ENCODE measurements at regions not wholly inside any gene's neighbourhood (a gene's known extent, or its start where the extent isn't known, plus 50 kb on each side); places are given as distances from the start of the nearest gene placed in this dataset.

- peaks cover 22% of the 10 kb centered on the region for H3K9me3 Mint-ChIP-seq
- no peaks in the 10 kb centered on the region for H3K4me1 Mint-ChIP-seq (ENCODE audit: low read depth)
- DNase-seq (ENCODE audit: low spot score) = no peak
- H3K27me3 Mint-ChIP-seq (ENCODE audit: low read depth) = no peaks in the 10 kb centered on the region
- no peak overlapping the region for H3K27ac Mint-ChIP-seq
- no peaks in the 10 kb centered on the region for H3K36me3 Mint-ChIP-seq (ENCODE audit: low read depth)
- intact Hi-C loops (cut with micrococcal nuclease) = no loop called here
- H3K4me3 Mint-ChIP-seq (ENCODE audit: low read depth) = no peak overlapping the region
These were observed 622.1 kb downstream of the METTL15 start for GRCh38 chr11:28730336-28730735.

- Mint-ChIP-seq H3K4me3 (ENCODE audit: low read depth) (no peak overlapping the region), H3K9me3 (peaks cover 19% of the 10 kb centered on the region), H3K27ac (no peak overlapping the region), H3K27me3 (ENCODE audit: low read depth) (no peaks in the 10 kb centered on the region), H3K36me3 (ENCODE audit: low read depth) (no peaks in the 10 kb centered on the region), H3K4me1 (ENCODE audit: low read depth) (no peaks in the 10 kb centered on the region)
- no peak for DNase-seq (ENCODE audit: low spot score)
- intact Hi-C loops (cut with micrococcal nuclease) = no loop called here
These were observed 621.2 kb downstream of the METTL15 start for GRCh38 chr11:28729339-28729738.

- no peaks in the 10 kb centered on the region for H3K4me1 Mint-ChIP-seq (ENCODE audit: low read depth)
- intact Hi-C loops (cut with micrococcal nuclease) = no loop called here
- DNase-seq (ENCODE audit: low spot score) = no peak
- no peak overlapping the region for H3K27ac Mint-ChIP-seq
- H3K27me3 Mint-ChIP-seq (ENCODE audit: low read depth) = no peaks in the 10 kb centered on the region
- H3K4me3 Mint-ChIP-seq (ENCODE audit: low read depth) = no peak overlapping the region
- no peaks in the 10 kb centered on the region for H3K36me3 Mint-ChIP-seq (ENCODE audit: low read depth)
- peaks cover 13% of the 10 kb centered on the region for H3K9me3 Mint-ChIP-seq
These were observed 620.5 kb downstream of the METTL15 start for GRCh38 chr11:28728666-28729065.

GRCh38 chr11:28727254-28727653 is 619.1 kb downstream of the METTL15 start:
- peaks cover 8% of the 10 kb centered on the region for H3K9me3 Mint-ChIP-seq
- no peak for DNase-seq (ENCODE audit: low spot score)
- H3K4me3 Mint-ChIP-seq (ENCODE audit: low read depth) = no peak overlapping the region
- intact Hi-C loops (cut with micrococcal nuclease) = no loop called here
- H3K27ac Mint-ChIP-seq = no peak overlapping the region
- no peaks in the 10 kb centered on the region for H3K27me3 Mint-ChIP-seq (ENCODE audit: low read depth)
- no peaks in the 10 kb centered on the region for H3K36me3 Mint-ChIP-seq (ENCODE audit: low read depth)
- no peaks in the 10 kb centered on the region for H3K4me1 Mint-ChIP-seq (ENCODE audit: low read depth)

GRCh38 chr11:28726432-28726831 is 618.2 kb downstream of the METTL15 start:
- no peak for DNase-seq (ENCODE audit: low spot score)
- H3K27me3 Mint-ChIP-seq (ENCODE audit: low read depth) = no peaks in the 10 kb centered on the region
- H3K4me1 Mint-ChIP-seq (ENCODE audit: low read depth) = no peaks in the 10 kb centered on the region
- intact Hi-C loops (cut with micrococcal nuclease) = no loop called here
- H3K9me3 Mint-ChIP-seq = peaks cover 7% of the 10 kb centered on the region
- H3K36me3 Mint-ChIP-seq (ENCODE audit: low read depth) = no peaks in the 10 kb centered on the region
- no peak overlapping the region for H3K27ac Mint-ChIP-seq
- no peak overlapping the region for H3K4me3 Mint-ChIP-seq (ENCODE audit: low read depth)

- Mint-ChIP-seq H3K27ac (no peak overlapping the region), H3K27me3 (ENCODE audit: low read depth) (no peaks in the 10 kb centered on the region), H3K4me1 (ENCODE audit: low read depth) (no peaks in the 10 kb centered on the region), H3K36me3 (ENCODE audit: low read depth) (no peaks in the 10 kb centered on the region), H3K9me3 (no peaks in the 10 kb centered on the region), H3K4me3 (ENCODE audit: low read depth) (no peak overlapping the region)
- intact Hi-C loops (cut with micrococcal nuclease) = no loop called here
- no peak for DNase-seq (ENCODE audit: low spot score)
These were observed 607.5 kb downstream of the METTL15 start for GRCh38 chr11:28715726-28716125.

GRCh38 chr11:28713850-28714249 is 605.7 kb downstream of the METTL15 start:
- H3K27ac Mint-ChIP-seq = no peak overlapping the region
- intact Hi-C loops (cut with micrococcal nuclease) = no loop called here
- H3K4me1 Mint-ChIP-seq (ENCODE audit: low read depth) = no peaks in the 10 kb centered on the region
- no peaks in the 10 kb centered on the region for H3K27me3 Mint-ChIP-seq (ENCODE audit: low read depth)
- H3K4me3 Mint-ChIP-seq (ENCODE audit: low read depth) = no peak overlapping the region
- H3K36me3 Mint-ChIP-seq (ENCODE audit: low read depth) = no peaks in the 10 kb centered on the region
- no peaks in the 10 kb centered on the region for H3K9me3 Mint-ChIP-seq
- no peak for DNase-seq (ENCODE audit: low spot score)

GRCh38 chr11:28708075-28708474 is 599.9 kb downstream of the METTL15 start:
- intact Hi-C loops (cut with micrococcal nuclease) = no loop called here
- H3K9me3 Mint-ChIP-seq = no peaks in the 10 kb centered on the region
- H3K4me3 Mint-ChIP-seq (ENCODE audit: low read depth) = no peak overlapping the region
- no peaks in the 10 kb centered on the region for H3K36me3 Mint-ChIP-seq (ENCODE audit: low read depth)
- H3K4me1 Mint-ChIP-seq (ENCODE audit: low read depth) = no peaks in the 10 kb centered on the region
- H3K27ac Mint-ChIP-seq = no peak overlapping the region
- no peak for DNase-seq (ENCODE audit: low spot score)
- H3K27me3 Mint-ChIP-seq (ENCODE audit: low read depth) = no peaks in the 10 kb centered on the region

GRCh38 chr11:28704801-28705200 is 596.6 kb downstream of the METTL15 start:
- no peaks in the 10 kb centered on the region for H3K9me3 Mint-ChIP-seq
- no peaks in the 10 kb centered on the region for H3K4me1 Mint-ChIP-seq (ENCODE audit: low read depth)
- no peak overlapping the region for H3K4me3 Mint-ChIP-seq (ENCODE audit: low read depth)
- no peaks in the 10 kb centered on the region for H3K36me3 Mint-ChIP-seq (ENCODE audit: low read depth)
- H3K27me3 Mint-ChIP-seq (ENCODE audit: low read depth) = no peaks in the 10 kb centered on the region
- H3K27ac Mint-ChIP-seq = no peak overlapping the region
- DNase-seq (ENCODE audit: low spot score) = no peak
- intact Hi-C loops (cut with micrococcal nuclease) = no loop called here

GRCh38 chr11:28703371-28703770 is 595.2 kb downstream of the METTL15 start:
- no peaks in the 10 kb centered on the region for H3K4me1 Mint-ChIP-seq (ENCODE audit: low read depth)
- H3K27me3 Mint-ChIP-seq (ENCODE audit: low read depth) = no peaks in the 10 kb centered on the region
- DNase-seq (ENCODE audit: low spot score) = no peak
- H3K4me3 Mint-ChIP-seq (ENCODE audit: low read depth) = no peak overlapping the region
- H3K36me3 Mint-ChIP-seq (ENCODE audit: low read depth) = no peaks in the 10 kb centered on the region
- intact Hi-C loops (cut with micrococcal nuclease) = no loop called here
- H3K9me3 Mint-ChIP-seq = no peaks in the 10 kb centered on the region
- no peak overlapping the region for H3K27ac Mint-ChIP-seq

- no peak for DNase-seq (ENCODE audit: low spot score)
- no peak overlapping the region for H3K4me3 Mint-ChIP-seq (ENCODE audit: low read depth)
- H3K27me3 Mint-ChIP-seq (ENCODE audit: low read depth) = no peaks in the 10 kb centered on the region
- no peak overlapping the region for H3K27ac Mint-ChIP-seq
- no peaks in the 10 kb centered on the region for H3K4me1 Mint-ChIP-seq (ENCODE audit: low read depth)
- intact Hi-C loops (cut with micrococcal nuclease) = no loop called here
- H3K36me3 Mint-ChIP-seq (ENCODE audit: low read depth) = no peaks in the 10 kb centered on the region
- no peaks in the 10 kb centered on the region for H3K9me3 Mint-ChIP-seq
These were observed 594.7 kb downstream of the METTL15 start for GRCh38 chr11:28702871-28703270.

- intact Hi-C loops (cut with micrococcal nuclease) = no loop called here
- Mint-ChIP-seq H3K27ac (no peak overlapping the region), H3K9me3 (no peaks in the 10 kb centered on the region), H3K4me1 (ENCODE audit: low read depth) (no peaks in the 10 kb centered on the region), H3K27me3 (ENCODE audit: low read depth) (no peaks in the 10 kb centered on the region), H3K36me3 (ENCODE audit: low read depth) (no peaks in the 10 kb centered on the region), H3K4me3 (ENCODE audit: low read depth) (no peak overlapping the region)
- DNase-seq (ENCODE audit: low spot score) = no peak
These were observed 594.2 kb downstream of the METTL15 start for GRCh38 chr11:28702450-28702790.

GRCh38 chr11:28701760-28702449 is 593.7 kb downstream of the METTL15 start:
- Mint-ChIP-seq H3K36me3 (ENCODE audit: low read depth) (no peaks in the 10 kb centered on the region), H3K9me3 (no peaks in the 10 kb centered on the region), H3K4me3 (ENCODE audit: low read depth) (no peak overlapping the region), H3K27ac (no peak overlapping the region), H3K4me1 (ENCODE audit: low read depth) (no peaks in the 10 kb centered on the region), H3K27me3 (ENCODE audit: low read depth) (no peaks in the 10 kb centered on the region)
- intact Hi-C loops (cut with micrococcal nuclease) = loop anchor here (2.0 kb wide), 1 partner anchor 1003 kb away; no protein-coding TSS in a partner anchor
- no peak for DNase-seq (ENCODE audit: low spot score)

GRCh38 chr11:28699701-28700100 is 591.5 kb downstream of the METTL15 start:
- no peaks in the 10 kb centered on the region for H3K36me3 Mint-ChIP-seq (ENCODE audit: low read depth)
- H3K27ac Mint-ChIP-seq = no peak overlapping the region
- H3K27me3 Mint-ChIP-seq (ENCODE audit: low read depth) = no peaks in the 10 kb centered on the region
- H3K9me3 Mint-ChIP-seq = no peaks in the 10 kb centered on the region
- no peaks in the 10 kb centered on the region for H3K4me1 Mint-ChIP-seq (ENCODE audit: low read depth)
- intact Hi-C loops (cut with micrococcal nuclease) = loop anchor here (2.0 kb wide), 1 partner anchor 1001 kb away; no protein-coding TSS in a partner anchor
- no peak overlapping the region for H3K4me3 Mint-ChIP-seq (ENCODE audit: low read depth)
- no peak for DNase-seq (ENCODE audit: low spot score)

Measured in activated T-helper 2 cell treated with anti-CD3 and anti-CD28 coated beads, Interferon-gamma antibody, Interleukin-2, Interleukin-4, amounts not matched to agents 10 μg/mL and 5 μg/mL and 100 μg/mL, durations not matched to agents 14 hours and 24 hours and 36 hours (primary cell).